NCI-H2081 (cell line): ENCODE measurements at regions not wholly inside any gene's neighbourhood (a gene's known extent, or its start where the extent isn't known, plus 50 kb on each side); places are given as distances from the start of the nearest gene placed in this dataset.

Source experiments
- DNase-seq, 2 experiments: peaks; one replicate each; lab custom pipeline; 2025; lab: John Stamatoyannopoulos, UW

DNA sequence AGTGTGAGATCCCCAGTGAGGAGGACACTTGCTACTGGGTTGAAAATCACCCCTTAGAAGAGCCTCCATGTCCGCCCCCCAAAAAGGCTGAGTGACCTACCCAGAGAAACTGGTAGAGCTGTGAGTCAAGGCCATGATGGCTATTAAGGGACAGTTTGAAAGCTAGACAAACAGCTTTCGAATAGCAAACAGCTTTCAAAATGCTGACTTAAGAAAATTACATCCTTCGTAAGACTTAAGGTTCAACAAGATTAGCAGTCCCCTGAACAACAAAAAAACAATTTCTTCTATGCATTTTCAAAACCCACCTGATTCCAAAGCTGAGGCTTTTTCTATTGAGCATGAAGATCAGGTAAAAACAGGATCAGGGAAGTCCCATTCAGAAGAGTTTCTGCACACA is 269.7 kb upstream of the SOX2 start:
- DNase-seq, result no peak

GRCh38 chr3:181432992-181433391 is 278.7 kb upstream of the SOX2 start:
- no peak for DNase-seq

DNA sequence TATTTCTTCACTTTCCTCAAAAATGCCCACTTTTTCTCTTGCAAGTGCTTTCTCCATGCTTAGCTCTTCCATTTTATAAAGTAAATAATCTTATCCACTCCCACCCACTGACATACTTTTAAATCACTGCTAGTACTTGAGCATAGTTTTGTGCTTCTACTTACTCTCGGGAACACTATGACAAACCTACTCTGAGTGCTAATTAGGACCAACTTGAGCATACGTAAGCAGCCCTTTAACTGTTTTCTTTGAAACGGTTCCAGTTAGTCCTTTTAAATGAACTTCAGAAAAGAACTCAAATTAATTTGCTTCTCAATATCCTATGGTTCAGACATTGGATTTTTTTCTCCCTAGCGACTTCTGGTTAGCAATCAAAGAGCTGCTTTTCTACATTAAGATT is 280.0 kb upstream of the SOX2 start:
- DNase-seq, result no peak

- DNase-seq, result no peak
Observed at GRCh38 chr3:181425074-181425473, 286.7 kb upstream of the SOX2 start.

DNA sequence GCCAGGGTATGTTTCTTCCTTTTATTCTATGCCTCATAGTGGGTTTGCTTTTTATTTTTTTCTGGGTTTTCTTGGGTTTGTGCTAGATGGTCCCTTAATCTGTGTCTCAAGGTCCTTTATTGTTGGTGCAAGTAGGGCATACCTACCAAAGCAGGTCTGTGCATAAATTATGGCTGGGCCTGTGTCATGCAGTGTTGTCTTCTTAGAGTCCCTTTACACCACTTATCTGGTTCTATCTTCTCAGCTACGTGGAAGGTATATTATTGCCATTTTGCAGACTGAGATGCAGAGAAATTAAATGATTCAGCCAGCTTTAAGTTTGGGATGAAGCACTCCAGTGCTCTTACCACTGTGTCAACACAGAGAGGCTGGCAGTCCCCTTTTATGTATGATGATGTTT is 293.5 kb upstream of the SOX2 start:
- DNase-seq, result no peak

DNA sequence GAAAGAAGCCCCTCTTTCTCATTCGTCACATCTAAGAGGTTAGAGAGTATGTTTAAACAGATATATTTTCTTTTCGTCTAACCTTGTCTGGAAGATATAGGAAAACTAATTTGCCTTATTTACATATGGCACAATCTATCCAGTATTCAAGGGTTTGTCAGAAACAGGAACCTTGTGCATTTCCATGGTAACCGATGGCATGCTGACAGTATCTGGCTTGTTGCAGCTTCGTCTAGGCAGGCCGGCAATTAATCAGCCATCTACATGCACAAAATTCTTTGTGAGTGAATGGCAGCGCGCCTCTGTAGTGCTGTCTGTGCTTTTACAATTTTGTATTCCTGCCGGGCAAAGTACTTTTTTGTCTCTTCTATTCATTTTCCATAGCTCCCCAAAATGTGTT is 294.0 kb upstream of the SOX2 start:
- DNase-seq, result peak in 1 of 2 experiments; percentile 31

GRCh38 chr3:181410870-181411269 is 300.9 kb upstream of the SOX2 start:
- no peak for DNase-seq

DNA sequence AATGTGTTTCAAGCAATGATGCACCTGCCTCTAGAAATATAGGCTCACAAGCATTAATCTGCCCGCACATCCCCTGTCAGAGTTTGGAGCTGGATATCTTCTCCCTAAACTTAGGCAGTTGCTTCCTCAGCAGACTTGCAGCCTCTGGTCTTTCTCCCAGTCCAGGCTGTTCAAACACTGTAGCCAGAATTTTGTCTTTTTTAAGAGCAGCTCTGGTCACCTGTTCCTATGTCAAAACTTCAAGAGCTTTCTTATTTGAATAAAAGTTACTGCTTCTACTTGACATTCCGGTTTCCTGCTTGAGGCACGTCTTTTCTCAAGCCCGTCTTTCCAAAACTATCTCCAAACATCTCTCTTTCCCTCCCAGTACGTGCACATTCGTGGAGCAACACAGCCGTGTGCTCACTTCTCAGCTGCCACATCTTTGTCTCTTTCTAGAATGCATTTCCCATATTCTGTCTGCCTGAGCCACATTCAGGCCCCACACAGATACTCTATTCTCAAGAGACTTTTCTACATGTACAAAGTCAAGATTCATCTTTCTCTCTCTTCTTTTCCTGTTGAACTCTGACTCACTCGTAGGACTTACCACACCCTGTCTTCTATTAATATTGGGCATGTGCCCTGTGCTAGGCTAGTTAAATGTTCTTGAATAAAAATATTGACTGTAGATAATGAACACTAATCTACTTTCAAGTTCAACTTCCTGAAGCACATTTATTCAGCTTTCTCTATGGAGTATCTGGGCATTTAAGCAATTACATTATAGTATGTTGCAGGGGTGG is 307.7 kb upstream of the SOX2 start:
- no peak for DNase-seq

DNA sequence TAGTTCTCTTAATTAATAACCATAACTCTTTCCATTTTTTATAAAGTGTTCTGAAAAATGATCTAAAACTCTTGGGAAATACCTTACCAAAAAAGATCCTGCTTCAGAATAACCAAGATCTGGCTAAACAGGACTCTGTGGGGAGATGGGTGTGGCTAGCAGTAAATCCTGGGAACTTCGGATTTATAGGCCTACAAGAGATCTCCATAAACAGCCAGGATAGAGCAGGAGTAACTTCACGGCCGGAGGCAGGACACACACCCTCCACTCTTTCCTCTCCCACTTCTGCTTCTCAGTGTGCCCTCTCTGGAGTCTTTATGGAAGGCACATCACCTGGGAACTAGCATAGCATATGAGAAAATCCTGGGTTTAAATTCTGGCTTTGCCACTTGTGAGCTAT is 309.4 kb upstream of the SOX2 start:
- no peak for DNase-seq

DNA sequence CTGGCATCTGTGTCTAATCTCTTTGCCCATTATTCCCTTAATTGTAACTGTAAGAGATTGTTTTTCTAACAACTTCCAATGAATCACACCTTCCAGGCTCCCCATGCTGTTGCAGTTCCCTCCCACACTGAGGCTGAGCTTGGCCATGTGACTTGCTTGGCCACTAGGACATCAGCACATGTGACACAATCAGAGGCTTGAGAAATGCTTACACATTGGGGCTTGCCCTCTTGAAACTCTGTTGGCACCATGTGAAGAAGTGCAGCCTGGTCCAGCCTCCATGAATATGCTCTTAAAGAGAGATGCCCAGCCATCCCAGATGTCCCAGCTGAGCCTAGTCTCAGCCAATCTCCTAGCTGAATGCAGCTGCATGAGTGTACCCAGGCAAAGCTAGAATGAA is 326.8 kb upstream of the SOX2 start:
- DNase-seq, result no peak

DNA sequence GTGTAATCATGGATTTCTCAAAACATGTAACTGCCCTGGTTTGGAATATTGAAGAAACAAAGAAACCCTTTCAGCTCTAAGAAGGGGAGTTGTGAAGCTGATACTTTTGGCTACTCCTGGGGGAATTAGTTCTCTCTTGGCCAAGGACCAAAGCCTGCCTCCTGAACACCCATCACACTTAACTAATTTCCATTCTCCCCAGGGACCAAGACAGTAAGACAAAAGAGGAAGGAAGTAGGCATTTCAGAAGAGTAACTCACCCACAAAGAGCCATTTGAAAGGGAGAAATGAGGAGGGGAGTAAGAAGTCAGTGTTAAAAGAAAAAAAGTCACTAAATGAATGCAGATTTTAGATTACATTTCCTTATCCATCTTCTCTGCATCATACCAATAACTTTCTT is 328.0 kb upstream of the SOX2 start:
- peak; percentile 32 to 47 for DNase-seq

DNA sequence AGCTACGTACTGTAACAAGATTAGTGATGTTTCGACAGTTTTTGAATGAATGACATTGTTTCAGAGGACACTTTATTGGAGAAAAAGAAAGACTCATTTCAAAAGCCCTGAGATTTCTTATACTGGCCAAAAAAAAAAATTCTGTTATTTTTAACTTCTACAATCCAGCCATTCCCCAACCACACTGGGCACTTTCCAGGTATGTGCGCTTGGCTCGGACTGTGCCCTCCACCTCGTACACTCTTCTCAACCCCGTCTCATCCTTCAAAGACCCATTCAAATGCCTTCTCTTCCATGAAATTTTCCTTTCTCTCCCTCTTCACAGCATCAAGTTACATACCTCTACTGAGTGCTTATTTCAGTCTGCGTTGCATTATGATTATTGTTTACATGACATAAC is 328.5 kb upstream of the SOX2 start:
- no peak for DNase-seq

GRCh38 chr3:181382656-181383055 is 329.1 kb upstream of the SOX2 start:
- no peak for DNase-seq

DNA sequence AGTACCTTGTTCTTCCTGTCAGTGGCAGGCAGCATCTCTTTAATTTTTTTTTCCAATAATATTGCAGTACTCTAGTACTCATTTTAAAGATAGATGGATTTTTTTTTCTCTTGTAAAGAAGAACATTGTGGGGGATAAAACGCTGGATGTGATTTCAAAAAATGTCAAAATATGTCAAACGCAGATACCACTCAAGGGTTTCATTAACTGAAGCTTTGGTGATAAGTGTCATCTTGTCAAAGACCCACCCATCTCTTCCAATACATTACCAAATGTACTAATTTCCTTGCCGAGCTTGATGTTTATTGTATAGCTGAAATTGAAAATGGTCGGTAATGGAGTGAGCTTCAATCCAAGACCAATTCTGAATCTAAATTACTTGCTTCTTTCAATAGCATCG is 332.4 kb upstream of the SOX2 start:
- no peak for DNase-seq

GRCh38 chr3:181369637-181370036 is 342.1 kb upstream of the SOX2 start:
- DNase-seq, result no peak

DNA sequence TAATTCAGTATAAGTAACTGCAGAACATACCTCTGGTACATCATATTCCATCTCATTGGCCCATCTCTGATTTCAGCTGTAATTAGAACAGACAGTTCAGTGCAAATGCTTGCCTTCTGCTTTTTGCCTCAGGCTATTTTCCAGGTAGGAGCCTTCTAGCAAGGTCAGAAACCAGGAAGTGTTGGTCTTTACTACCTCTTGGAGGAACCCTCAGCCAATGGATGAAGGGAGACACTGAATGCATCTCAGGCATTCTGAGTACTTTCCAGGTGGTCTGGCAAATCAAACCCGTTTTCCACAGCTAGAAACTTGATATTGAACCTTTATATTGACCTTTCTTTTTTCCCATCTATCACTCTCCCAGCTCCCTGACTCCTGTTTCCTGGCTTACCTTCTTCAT is 348.5 kb upstream of the SOX2 start:
- peak in 1 of 2 experiments; percentile 34 for DNase-seq

- no peak for DNase-seq
Observed at GRCh38 chr3:181362378-181362777, 349.3 kb upstream of the SOX2 start.

GRCh38 chr3:181358562-181358961 is 353.2 kb upstream of the SOX2 start:
- no peak for DNase-seq

GRCh38 chr3:181358060-181358459 is 353.7 kb upstream of the SOX2 start:
- no peak for DNase-seq

DNA sequence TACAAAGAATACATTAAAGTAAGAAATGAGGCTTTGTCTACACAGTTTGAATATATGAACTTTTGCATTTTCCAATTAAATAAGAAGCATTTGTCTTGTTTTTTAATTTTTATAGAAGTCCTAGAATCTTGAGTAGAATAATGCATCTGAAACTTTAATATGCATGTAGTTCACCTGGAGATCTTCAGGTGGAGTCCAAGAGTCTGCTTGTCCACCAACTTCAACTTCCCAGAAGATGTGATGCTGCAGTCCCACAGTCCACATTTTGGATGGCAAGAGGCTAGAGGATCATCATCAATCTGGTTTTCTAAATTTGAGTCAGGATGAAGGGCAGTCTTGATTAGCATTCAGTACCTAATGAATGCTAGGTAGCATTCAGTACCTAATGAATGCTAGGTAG is 357.6 kb upstream of the SOX2 start:
- no peak for DNase-seq

DNA sequence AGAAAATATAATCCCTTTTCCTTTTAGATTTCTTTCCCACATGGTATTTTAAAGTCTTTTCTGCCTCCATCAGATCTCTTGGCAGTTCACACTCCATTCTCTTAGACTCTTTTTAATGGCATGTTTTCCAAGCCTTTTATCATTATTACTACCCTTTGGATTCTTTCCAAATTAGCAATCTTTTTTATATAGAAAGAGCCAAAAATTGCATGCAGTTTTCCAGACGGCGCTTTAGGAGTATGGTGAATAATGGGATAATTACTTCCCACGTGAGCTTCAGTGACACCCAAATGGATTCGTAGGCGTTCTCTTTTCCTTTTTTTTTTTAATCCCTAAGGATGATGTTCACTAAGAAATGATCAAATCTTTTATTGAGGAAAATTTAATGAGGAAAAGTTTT is 354.8 kb upstream of the DNAJC19 start:
- peak; percentile 87 to 93 for DNase-seq

GRCh38 chr3:181336597-181336996 is 347.1 kb upstream of the DNAJC19 start:
- no peak for DNase-seq

GRCh38 chr3:181333394-181333793 is 343.9 kb upstream of the DNAJC19 start:
- no peak for DNase-seq

DNA sequence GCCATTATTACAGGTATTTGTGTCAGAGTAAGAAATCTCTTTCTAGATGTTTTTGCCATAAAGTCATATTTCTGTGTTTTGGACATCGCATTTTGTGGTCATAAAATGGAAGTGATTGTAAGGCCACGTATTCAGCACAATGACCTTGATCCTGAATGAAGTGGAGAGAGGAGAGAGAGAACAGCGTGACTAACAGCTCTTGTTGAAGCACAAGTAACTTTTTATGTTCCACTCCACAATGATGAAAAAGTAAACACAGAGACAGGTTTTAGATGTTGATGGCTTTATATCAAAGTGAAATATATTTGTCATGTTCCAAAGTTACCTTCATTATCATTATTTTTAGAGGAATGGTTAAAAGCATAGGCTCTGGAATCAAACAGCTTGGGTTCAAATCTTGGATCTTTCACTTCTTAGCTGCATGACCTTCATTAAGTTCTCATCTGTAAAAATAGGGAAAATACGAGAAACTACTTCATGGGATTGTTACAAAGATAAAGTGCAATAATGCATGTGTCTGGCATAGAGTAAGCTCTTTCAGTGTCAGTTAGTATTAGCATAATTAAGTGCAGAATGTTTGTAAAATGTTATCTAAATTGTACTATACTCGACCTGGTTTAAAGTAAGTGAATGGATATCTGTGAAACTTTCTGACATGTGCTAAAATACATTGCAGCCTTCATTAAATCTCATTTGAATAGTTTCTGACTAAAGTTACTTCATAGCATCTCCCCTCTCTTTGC is 341.5 kb upstream of the DNAJC19 start:
- DNase-seq, result no peak
